ENCODE measurements at regions not wholly inside any gene's neighbourhood (a gene's known extent, or its start where the extent isn't known, plus 50 kb on each side); places are given as distances from the start of the nearest gene placed in this dataset.

- DNase-seq: no peak
These were observed 93.9 kb downstream of the TTC32 start for GRCh38 chr2:19807866-19808265.

- DNase-seq: no peak
These were observed 94.4 kb downstream of the TTC32 start for GRCh38 chr2:19807346-19807745.

- DNase-seq: peak; percentile 84
These were observed 95.2 kb downstream of the TTC32 start for GRCh38 chr2:19806591-19806990.

GRCh38 chr2:19806131-19806530 lies 95.7 kb downstream of the TTC32 start:
- DNase-seq: no peak

DNA sequence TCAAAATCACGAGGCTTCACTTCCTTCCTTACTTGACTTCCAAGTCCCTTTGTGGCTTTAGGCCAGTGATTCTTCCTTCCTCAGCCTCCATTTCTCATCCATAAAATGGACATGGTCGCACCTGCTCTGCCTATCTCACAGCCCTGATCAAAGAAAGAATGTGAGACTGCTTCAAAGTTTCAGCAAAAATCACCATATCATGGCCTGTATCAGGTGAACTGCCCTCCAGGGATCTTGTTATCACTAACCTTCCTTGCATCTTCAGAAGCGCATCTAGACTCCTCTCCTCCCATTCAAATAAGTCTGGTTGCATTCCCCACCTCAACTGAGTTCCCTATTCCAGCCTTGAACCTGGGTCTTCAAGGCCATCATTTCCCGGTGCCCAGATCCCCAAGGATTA lies 96.5 kb downstream of the TTC32 start:
- no peak for DNase-seq

DNA sequence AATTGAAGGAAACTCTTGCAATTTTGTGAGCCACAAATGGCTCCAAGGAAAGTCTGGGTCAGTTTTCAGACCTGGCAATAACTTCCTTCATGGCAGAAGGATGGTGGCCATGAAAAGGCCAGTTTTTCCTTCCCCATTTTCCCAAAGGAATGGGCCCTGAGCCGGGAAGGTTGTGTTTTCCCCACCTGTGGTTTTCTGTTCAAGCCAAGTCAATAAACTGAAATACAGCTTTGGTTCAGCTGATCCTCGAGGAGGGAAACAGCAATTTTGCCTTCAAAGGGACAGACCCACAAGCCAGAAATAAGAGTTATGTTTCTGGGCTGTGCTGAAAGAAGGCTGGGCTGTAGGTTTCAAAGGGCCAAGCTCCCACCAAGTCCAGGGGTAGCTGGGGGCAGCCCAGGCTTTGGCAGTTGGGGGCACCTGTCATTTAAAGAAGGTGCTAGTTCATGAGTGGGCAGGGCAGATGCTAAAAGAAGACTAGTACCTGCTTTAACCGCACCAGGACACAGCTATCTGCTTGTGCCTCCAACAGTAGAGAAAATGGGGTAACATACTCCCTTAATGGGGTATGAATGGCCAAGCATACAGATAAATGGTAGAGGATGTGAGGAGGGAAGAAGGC lies 97.0 kb downstream of the TTC32 start:
- no peak for DNase-seq

GRCh38 chr2:19802086-19802841 lies 99.5 kb downstream of the TTC32 start:
- DNase-seq: no peak

- no peak for DNase-seq
These were observed 100.3 kb downstream of the TTC32 start for GRCh38 chr2:19801367-19802080.

GRCh38 chr2:19800796-19801195 lies 101.0 kb downstream of the TTC32 start:
- no peak for DNase-seq

DNA sequence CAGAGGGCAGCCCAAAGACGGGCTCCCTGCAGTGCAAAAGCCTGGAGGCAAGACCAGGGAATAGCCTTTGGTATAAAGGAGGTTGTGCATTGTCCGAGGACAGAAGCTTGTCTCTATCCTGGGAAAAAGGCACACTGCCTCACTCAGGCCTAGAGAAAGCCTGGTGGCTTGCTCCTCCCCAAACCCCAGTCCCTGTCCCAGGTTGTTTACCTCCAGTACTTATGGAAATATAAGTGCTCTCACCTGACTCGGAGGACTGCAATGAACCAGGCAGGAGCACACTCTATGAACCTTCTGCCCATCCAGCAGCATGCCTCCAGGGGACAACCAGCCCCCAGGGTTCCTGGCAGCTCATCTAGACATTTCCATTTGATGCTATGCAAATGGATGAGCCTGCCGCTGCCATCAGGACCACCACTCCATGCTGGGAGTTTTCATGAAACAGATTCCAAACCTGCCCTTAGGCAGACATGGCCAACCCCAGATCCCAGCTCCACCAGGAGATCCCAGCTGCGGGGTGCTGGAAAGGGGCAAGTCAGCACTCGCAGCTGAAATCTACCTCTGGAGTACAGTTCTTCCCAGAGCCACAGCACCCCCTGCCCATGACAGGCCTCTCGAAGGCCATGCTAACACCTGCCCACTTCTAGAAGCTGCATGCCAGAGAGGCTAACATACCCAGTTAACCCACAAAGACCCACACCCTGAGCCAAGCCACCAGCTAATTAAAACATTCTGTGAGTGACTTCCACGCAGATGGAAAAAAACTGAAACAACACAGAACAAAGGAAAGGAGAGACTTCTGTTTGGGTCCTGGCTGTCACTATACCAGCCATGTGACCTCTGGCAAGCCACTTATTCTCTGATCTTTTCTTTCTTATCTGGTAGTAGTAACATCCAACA lies 101.7 kb downstream of the TTC32 start:
- DNase-seq: peak; percentile 35

GRCh38 chr2:19797871-19798270 lies 103.9 kb downstream of the TTC32 start:
- no peak for DNase-seq

DNA sequence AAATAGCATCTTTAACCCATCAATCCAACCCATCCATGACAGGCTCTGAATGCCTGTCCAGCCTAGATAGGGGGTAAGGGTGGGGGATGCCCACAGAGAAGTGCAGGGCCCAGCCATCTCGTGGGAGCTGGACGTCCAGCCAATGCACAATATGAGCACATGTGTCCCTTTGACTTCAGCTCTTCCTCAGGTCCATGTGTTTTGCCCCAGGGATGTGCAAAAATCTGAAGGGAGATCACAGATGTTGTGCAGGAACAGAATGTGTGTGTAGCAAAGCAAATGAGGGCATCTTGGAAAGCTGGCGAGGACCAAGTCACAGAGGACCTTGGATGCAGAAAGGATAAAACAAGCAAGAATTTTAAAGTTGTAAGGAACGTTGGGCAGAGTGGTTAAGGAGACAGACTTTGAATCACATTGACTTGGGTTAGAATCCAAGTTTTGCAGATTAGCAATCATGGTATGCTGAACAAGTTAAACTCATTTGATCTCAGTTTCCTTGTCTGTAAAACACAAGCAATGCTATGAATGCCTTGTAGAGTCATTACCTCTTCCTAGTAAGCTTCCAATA lies 104.5 kb downstream of the TTC32 start:
- no peak for DNase-seq

DNA sequence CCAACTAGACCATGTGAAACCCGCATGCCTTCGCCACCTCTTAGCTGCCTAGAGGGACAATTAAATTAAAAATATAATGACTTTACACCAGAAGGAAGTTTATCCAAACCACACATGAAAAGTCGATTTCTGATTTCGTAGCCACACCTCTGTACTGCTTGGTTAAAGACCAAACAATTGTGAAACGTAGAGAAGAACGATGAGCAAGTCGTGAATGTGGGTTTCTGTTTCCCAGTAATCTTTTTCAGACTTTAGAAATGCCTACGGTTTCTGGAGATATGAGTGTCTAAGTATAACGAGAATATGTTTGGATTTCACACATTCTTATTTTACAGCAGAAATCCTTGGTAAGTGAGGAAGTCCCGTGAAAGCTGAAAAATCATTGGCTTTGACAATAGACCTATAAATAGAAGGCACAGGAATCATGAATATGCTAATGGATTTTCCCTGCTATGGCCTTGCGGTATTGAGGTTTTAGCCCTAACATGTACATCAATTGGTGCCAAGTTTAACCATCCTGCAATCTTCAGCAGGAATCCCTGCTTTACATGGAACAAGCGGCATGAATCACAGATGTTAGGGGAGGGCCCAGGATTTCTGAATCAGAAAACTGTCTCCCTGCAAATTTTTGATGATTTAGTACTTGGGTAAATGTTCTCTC lies 105.6 kb downstream of the TTC32 start:
- peak; percentile 56 for DNase-seq

DNA sequence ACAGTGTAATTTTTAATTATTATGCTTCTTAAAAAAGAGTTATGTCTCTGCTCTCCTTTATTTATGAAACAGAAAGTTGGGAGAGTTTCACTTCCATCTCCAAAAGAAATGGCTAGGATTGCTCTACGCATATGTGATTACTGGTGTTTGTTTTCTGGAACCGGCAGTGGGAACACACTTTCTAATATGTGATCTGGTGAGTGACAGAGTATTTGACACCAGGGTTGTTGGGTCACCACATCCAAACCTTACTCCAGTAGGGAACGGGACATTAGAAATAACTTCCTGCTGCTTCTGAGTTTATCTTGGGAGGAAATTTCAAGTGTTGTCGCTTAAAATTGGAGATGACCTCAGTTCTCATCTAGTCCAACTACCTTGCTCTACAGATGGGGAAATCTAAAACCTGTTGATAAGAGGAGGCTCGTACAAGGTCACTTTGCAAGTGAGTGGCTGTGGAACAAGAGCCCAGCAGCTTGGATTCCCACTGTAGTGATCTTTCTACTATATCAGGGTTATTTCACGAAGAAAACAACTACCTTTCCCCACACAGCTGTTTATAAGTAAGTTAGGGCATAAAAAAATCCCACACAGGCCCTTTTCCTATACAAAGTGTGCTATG lies 108.5 kb downstream of the TTC32 start:
- no peak for DNase-seq

- DNase-seq: no peak
These were observed 111.5 kb downstream of the TTC32 start for GRCh38 chr2:19790291-19790690.

DNA sequence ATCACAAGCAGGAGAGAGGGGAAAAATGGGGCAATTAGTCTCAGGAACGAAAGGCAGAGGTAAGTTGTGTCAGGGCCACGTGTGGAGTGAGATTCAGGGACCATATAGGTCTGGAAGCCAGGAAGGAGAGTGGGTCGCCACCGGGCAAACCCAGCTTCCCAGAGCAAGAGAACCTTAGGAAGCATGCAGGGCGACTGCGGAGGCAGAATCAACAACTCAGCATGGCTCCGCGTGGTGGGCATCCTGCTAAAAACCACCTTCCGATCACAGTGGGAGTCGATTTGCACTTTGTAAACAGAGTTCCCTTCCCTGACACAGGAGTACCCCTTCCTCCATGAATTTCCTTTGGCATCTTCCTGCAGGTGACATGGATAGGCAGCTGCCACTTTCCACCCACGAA lies 114.6 kb downstream of the TTC32 start:
- no peak for DNase-seq

GRCh38 chr2:19786408-19787058 lies 115.2 kb downstream of the TTC32 start:
- no peak for DNase-seq

GRCh38 chr2:19785867-19786266 lies 115.9 kb downstream of the TTC32 start:
- no peak for DNase-seq

GRCh38 chr2:19785447-19785846 lies 116.3 kb downstream of the TTC32 start:
- no peak for DNase-seq

DNA sequence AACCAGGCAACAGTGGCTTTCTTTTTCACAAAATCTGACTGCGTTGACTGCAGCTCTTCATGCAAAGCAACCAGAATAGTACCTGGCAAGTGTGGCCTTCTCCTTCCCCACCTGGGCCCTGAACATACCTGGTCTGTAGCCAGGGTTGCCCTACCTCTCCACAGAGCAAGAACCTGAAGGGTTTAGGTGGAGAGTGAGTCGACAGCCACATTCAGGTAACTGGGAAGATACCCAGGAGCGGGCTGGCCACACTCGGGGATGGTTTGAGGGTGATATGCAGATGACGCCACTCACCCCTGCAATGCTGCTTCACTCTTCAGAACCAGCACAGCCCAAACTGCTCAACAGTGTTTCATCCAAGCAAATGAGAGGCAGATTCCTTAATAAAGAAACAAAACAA lies 117.3 kb downstream of the TTC32 start:
- DNase-seq: no peak

DNA sequence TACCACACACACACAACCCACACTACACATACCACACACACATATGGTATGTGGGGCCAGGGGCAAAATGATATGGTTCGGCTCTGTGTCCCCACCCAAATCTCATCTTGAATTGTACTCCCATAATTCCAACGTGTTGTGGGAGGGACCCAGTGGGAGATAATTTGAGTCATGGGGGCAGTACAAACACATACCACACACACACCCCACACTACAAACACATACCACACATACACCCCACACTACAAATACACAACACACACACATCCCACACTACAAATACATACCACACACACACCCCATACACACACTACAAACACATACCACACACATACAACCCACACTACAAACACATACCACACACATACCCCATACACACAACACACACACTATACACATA lies 117.8 kb downstream of the TTC32 start:
- no peak for DNase-seq

Data from NCI-H2171 treated with DMSO at 0.1 percent for 48 hours (cell line).